NB4 (cell line): ENCODE measurements at regions not wholly inside any gene's neighbourhood (a gene's known extent, or its start where the extent isn't known, plus 50 kb on each side); places are given as distances from the start of the nearest gene placed in this dataset.
A peak's percentile ranks its signal among the peaks of the same experiment; 100 is the strongest.

Experiments
- DNase-seq: peaks from one replicate; pipeline ENCODE4 v3.0.0; 2010; ENCODE audit warnings: low read depth
- H3K4me3 ChIP-seq: one replicate; pipeline ENCODE4 v1.5.1; 2011; ENCODE audit warnings: mild to moderate bottlenecking, low read depth, low read length, moderate library complexity
- CTCF ChIP-seq: IDR thresholded peaks from one replicate; pipeline ENCODE4 v1.5.1; 2012; ENCODE audit warnings: low read depth, low read length
- MAX ChIP-seq: IDR thresholded peaks from 2 replicates; pipeline ENCODE4 v1.6.1; 2011; ENCODE audit warnings: low read depth, low read length
- MYC ChIP-seq: IDR thresholded peaks from 2 replicates; pipeline ENCODE4 v1.6.1; 2011; ENCODE audit warnings: low read depth, low read length
- POLR2A ChIP-seq: IDR thresholded peaks from 2 replicates; pipeline ENCODE4 v1.6.1; 2011; ENCODE audit warnings: mild to moderate bottlenecking; ENCODE audit not compliant: insufficient read length; ENCODE audit errors: extremely low read depth

GRCh38 chr15:97691799-97692198, 268.7 kb upstream of the ARRDC4 start:
- TF ChIP-seq MYC (no peak), MAX (no peak), POLR2A (no peak), CTCF (no peak)
- no peak for DNase-seq
- H3K4me3 ChIP-seq, result no peak overlapping the region

- DNase-seq, result peak; percentile 69
- H3K4me3 ChIP-seq, result no peak overlapping the region
- TF ChIP-seq POLR2A, result no peak
- TF ChIP-seq MAX, result peak; percentile 28; the same call in 1 of the 2 replicates
- TF ChIP-seq MYC, result no peak
- no peak for TF ChIP-seq CTCF
These were observed 268.0 kb upstream of the ARRDC4 start for GRCh38 chr15:97692301-97693015.

GRCh38 chr15:97694456-97694855, 266.0 kb upstream of the ARRDC4 start:
- DNase-seq, result no peak
- TF ChIP-seq POLR2A, result no peak
- no peak for TF ChIP-seq MYC
- no peak for TF ChIP-seq MAX
- TF ChIP-seq CTCF, result no peak
- H3K4me3 ChIP-seq, result no peak overlapping the region

- H3K4me3 ChIP-seq, result no peak overlapping the region
- TF ChIP-seq POLR2A, result no peak
- TF ChIP-seq CTCF, result no peak
- TF ChIP-seq MYC, result no peak
- TF ChIP-seq MAX, result no peak
- no peak for DNase-seq
These were observed 257.1 kb upstream of the ARRDC4 start for GRCh38 chr15:97703400-97703799.

GRCh38 chr15:97706059-97706458, 254.4 kb upstream of the ARRDC4 start:
- TF ChIP-seq MYC (no peak), MAX (no peak), CTCF (no peak), POLR2A (no peak)
- DNase-seq, result no peak
- no peak overlapping the region for H3K4me3 ChIP-seq
